Coronary artery (tissue), 2 donors: ENCODE measurements at regions not wholly inside any gene's neighbourhood (a gene's known extent, or its start where the extent isn't known, plus 50 kb on each side); places are given as distances from the start of the nearest gene placed in this dataset.

Source experiments
- DNase-seq: peaks from one replicate; pipeline ENCODE4 v3.0.0-alpha.2; 2017; ENCODE audit warnings: low spot score
- H3K27ac ChIP-seq, 2 donors: fragments of 200-600 bp; sonication (generic); one replicate each; pipeline ENCODE4 v1.5.1; 2016 to 2019
- H3K4me3 ChIP-seq: fragments of 200-600 bp; sonication (generic); 2 replicates; pipeline ENCODE4 v1.5.1; 2016; ENCODE audit warnings: mild to moderate bottlenecking, moderate library complexity
- CTCF ChIP-seq: fragments of 200-600 bp; sonication (generic); IDR thresholded peaks from one replicate; pipeline ENCODE4 v1.5.1; 2019; ENCODE audit warnings: antibody characterized with exemption

GRCh38 chr2:180319586-180320405 lies 312.7 kb upstream of the CWC22 start:
- Histone ChIP-seq H3K27ac (no peak overlapping the region), H3K4me3 (no peak overlapping the region)
- no peak for TF ChIP-seq CTCF
- DNase-seq: no peak

GRCh38 chr2:180314086-180314485 lies 307.0 kb upstream of the CWC22 start:
- DNase-seq: no peak
- no peak for TF ChIP-seq CTCF
- Histone ChIP-seq H3K4me3 (no peak overlapping the region), H3K27ac (no peak overlapping the region)

- TF ChIP-seq CTCF: no peak
- DNase-seq: no peak
- Histone ChIP-seq H3K27ac (no peak overlapping the region), H3K4me3 (no peak overlapping the region)
Measured at GRCh38 chr2:180312542-180312941, 305.4 kb upstream of the CWC22 start.

- Histone ChIP-seq H3K4me3 (no peak overlapping the region), H3K27ac (no peak overlapping the region)
- no peak for TF ChIP-seq CTCF
- no peak for DNase-seq
Measured at GRCh38 chr2:180307096-180307495, 300.0 kb upstream of the CWC22 start.

- no peak for TF ChIP-seq CTCF
- H3K27ac ChIP-seq: no peak overlapping the region
- no peak overlapping the region for H3K4me3 ChIP-seq
- DNase-seq: no peak
Measured at GRCh38 chr2:180306346-180306745, 299.2 kb upstream of the CWC22 start.

- no peak for DNase-seq
- TF ChIP-seq CTCF: no peak
Measured at GRCh38 chr2:180291552-180292421, 284.7 kb upstream of the CWC22 start.

More at GRCh38 chr2:180291552-180292421, 284.7 kb upstream of the CWC22 start:
- Histone ChIP-seq H3K4me3 (no peak overlapping the region), H3K27ac (no peak overlapping the region)
